Hematopoietic multipotent progenitor cell (in vitro differentiated cells): ENCODE measurements at regions not wholly inside any gene's neighbourhood (a gene's known extent, or its start where the extent isn't known, plus 50 kb on each side); places are given as distances from the start of the nearest gene placed in this dataset.
"Not testable (repeated sequence)": the region's sequence is repeated elsewhere in the genome, so short reads cannot be mapped to it uniquely, and the experiment has no call there.

Experiments used
- DNase-seq, 3 donors: peaks; one replicate each; pipeline ENCODE4 v3.0.0-alpha.2; 2011 to 2015; ENCODE audit warnings: low read depth in 2 of 3, low spot score in 2 of 3

DNA sequence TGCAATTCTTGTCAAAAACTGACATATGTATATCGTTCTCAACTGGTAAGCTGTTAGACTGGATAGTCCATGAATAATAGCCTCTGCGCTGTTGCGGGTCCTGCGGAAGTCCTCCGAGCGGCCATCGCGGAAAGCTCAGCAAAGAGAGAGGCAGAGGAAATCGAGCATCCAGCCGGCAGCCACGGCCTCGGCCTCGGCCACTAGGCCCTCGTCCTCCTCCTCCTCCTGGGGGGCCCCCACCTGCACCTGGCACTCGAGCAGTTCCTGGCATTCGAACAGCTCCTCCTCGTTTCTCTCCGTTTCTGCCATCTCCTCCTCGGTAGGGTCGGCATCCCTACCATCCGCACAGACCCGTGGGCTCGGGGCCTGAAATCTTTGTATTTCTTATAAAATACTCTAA lies 111.2 kb upstream of the CYLC1 start:
- DNase-seq = not testable (repeated sequence)

DNA sequence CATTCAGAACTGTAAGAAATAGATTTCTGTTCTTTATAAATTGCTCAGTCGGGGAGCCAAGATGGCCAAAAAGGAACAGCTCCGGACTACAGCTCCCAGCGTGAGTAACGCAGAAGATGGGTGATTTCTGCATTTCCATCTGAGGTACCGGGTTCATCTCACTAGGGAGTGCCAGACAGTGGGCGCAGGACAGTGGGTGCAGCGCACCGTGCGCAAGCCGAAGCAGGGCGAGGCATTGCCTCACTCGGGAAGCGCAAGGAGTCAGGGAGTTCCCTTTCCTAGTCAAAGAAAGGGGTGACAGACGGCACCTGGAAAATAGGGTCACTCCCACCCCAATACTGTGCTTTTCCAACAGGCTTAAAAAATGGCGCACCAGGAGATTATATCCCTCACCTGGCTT lies 110.5 kb upstream of the CYLC1 start:
- DNase-seq = not testable (repeated sequence)

DNA sequence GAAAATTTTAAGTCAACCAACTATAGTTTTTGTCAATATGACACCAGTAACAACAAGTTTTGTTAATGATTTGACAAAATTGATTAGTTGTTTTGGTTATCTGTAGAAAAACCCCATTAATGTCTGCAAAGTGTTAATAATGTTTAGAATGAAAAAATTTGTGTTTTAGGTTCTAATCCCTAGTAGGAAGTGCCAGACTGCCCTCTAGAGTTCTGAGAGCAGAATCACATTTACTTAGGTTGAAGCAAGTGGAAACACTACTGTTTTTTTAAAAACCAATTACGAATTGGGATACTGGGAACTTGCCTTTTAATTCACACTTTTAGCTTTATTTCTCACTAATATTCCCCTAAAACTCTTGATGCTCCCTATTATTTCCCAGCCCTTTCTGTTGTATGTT lies 101.1 kb upstream of the CYLC1 start:
- peak in 1 of 3 donors; percentile 11 for DNase-seq

DNA sequence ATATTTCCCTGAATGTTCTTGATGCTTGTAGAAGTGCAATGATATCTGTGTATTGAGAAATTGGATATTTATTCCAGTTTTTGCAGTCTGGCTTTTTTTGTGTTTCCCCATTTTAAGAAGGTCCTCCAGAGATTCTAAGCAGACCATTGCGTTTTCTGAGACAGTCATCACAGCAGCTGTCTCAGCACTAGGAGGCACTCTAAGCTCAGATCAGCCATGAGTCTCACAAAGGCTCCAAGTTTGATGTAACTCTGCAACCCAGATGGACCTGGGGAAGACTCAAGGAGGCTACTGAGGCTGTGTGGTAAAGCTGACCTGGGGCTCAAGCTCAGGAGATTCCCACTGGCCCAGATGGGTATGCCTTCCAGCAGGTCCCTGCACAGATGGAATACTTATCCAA lies 89.3 kb upstream of the CYLC1 start:
- no peak for DNase-seq
